ENCODE measurements at regions not wholly inside any gene's neighbourhood (a gene's known extent, or its start where the extent isn't known, plus 50 kb on each side); places are given as distances from the start of the nearest gene placed in this dataset.
"Not testable (repeated sequence)": the region's sequence is repeated elsewhere in the genome, so short reads cannot be mapped to it uniquely, and the experiment has no call there.

DNA sequence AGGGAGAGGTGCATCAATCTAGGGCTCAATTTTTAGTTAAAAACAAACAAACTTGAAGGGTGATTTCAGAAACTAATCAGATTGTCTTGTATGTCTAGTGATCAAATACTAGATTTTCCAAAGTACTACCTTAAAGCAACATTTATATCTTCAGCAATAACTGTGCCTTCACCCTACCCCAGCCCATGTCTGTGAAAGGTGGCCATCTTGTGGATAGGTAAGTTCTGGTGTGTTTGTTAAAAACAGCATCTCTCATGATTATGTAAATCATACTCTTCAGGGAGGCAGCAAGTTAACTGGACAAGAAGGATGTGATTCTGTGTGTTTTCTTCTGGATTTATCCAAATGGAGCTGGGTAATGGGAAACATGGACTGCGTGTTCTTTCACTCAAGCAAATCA, 81.4 kb upstream of the ACSL1 start:
- ATAC-seq, result no peak
- WGBS, 4 donors, result 75 to 100% (median 92%) methylated on average over 1 of the region's 1 CpG
- intact Hi-C loops (cut with DNase I), result loop anchor here in 2 of 10 donors (10.0 kb wide), 2 partner anchors 152 to 162 kb away; no protein-coding TSS in a partner anchor

DNA sequence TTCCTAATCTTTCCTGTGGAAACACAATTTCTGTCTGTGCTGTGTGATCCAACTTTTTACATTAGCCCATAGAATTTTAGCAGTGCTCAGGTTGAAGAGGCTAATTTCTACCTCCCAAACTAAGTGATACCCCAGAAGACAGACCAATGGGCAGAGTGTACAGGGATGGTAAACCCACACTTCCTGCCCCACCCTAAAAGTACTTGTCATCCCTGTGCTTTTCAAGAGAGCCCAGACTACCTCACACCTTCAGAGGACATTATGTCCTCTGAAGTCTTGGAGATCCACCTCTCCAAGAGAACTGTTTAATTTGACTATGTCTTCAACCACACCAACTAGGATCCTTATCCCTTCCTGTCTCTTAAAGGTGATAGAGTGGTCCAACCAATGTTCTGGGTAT, 82.0 kb upstream of the ACSL1 start:
- DNase-seq (no peak), ATAC-seq (peak in 1 of 4 donors; percentile 20)
- Histone ChIP-seq H3K27me3 (no peaks in the 10 kb centered on the region), H3K36me3 (no peaks in the 10 kb centered on the region), H3K4me1 (peaks cover 0 to 4% (median 0%) of the 10 kb centered on the region in 12 donors), H3K4me3 (no peak overlapping the region), H3K9me3 (peaks cover 0 to 13% (median 8%) of the 10 kb centered on the region in 12 donors), H3K27ac (no peak overlapping the region)
- TF ChIP-seq POLR2A (IDR thresholded peaks at IDR 0.05), result no peak
- TF ChIP-seq, protein P1, sequence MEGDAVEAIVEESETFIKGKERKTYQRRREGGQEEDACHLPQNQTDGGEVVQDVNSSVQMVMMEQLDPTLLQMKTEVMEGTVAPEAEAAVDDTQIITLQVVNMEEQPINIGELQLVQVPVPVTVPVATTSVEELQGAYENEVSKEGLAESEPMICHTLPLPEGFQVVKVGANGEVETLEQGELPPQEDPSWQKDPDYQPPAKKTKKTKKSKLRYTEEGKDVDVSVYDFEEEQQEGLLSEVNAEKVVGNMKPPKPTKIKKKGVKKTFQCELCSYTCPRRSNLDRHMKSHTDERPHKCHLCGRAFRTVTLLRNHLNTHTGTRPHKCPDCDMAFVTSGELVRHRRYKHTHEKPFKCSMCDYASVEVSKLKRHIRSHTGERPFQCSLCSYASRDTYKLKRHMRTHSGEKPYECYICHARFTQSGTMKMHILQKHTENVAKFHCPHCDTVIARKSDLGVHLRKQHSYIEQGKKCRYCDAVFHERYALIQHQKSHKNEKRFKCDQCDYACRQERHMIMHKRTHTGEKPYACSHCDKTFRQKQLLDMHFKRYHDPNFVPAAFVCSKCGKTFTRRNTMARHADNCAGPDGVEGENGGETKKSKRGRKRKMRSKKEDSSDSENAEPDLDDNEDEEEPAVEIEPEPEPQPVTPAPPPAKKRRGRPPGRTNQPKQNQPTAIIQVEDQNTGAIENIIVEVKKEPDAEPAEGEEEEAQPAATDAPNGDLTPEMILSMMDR (IDR thresholded peaks at IDR 0.05), result no peak
- intact Hi-C loops (cut with DNase I), result loop anchor here in 2 of 10 donors (10.0 kb wide), 2 partner anchors 153 to 163 kb away; no protein-coding TSS in a partner anchor

More for the DNA sequence above, 81.4 kb upstream of the ACSL1 start:
- Histone ChIP-seq H3K4me3 (no peak overlapping the region), H3K27ac (no peak overlapping the region), H3K36me3 (no peaks in the 10 kb centered on the region), H3K9me3 (peaks cover 0 to 7% (median 2%) of the 10 kb centered on the region in 12 donors), H3K27me3 (no peaks in the 10 kb centered on the region), H3K4me1 (peaks cover 0 to 4% (median 0%) of the 10 kb centered on the region in 12 donors)
- no peak for DNase-seq
- no peak for TF ChIP-seq POLR2A (IDR thresholded peaks at IDR 0.05)
- TF ChIP-seq, protein P1 (IDR thresholded peaks at IDR 0.05), result peak in 2 of 12 donors; percentile 9 to 15

DNA sequence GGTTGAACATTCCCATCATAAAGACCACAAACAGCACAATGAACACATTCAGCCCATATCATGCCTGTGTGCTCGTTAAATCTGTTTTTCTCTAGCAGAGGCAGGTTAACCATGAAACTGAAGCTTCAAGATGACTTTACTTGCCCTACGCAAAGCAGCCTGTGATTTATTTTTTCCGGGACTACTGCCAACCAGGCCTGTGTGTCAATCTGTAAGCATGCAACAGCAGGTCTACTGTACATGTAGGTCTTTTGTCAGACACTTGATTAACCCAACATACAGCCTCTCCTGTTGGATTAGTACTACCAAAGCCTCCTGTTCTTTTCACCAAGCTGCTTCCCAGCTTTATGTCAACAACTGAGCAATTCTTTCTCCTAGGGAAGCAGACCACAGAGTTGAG, 85.5 kb upstream of the ACSL1 start:
- Histone ChIP-seq H3K36me3 (no peaks in the 10 kb centered on the region), H3K4me3 (no peak overlapping the region), H3K4me1 (peaks cover 0 to 4% (median 0%) of the 10 kb centered on the region in 12 donors), H3K27me3 (no peaks in the 10 kb centered on the region), H3K27ac (no peak overlapping the region), H3K9me3 (peaks cover 0 to 28% (median 11%) of the 10 kb centered on the region in 12 donors)
- ATAC-seq (no peak), DNase-seq (no peak)
- TF ChIP-seq, protein P1 (IDR thresholded peaks at IDR 0.05), result no peak
- TF ChIP-seq POLR2A (IDR thresholded peaks at IDR 0.05), result no peak
- intact Hi-C loops (cut with DNase I), result no loop called here
- 27 to 39% (median 36%) methylated on average over 3 of the region's 3 CpGs for WGBS, 4 donors

DNA sequence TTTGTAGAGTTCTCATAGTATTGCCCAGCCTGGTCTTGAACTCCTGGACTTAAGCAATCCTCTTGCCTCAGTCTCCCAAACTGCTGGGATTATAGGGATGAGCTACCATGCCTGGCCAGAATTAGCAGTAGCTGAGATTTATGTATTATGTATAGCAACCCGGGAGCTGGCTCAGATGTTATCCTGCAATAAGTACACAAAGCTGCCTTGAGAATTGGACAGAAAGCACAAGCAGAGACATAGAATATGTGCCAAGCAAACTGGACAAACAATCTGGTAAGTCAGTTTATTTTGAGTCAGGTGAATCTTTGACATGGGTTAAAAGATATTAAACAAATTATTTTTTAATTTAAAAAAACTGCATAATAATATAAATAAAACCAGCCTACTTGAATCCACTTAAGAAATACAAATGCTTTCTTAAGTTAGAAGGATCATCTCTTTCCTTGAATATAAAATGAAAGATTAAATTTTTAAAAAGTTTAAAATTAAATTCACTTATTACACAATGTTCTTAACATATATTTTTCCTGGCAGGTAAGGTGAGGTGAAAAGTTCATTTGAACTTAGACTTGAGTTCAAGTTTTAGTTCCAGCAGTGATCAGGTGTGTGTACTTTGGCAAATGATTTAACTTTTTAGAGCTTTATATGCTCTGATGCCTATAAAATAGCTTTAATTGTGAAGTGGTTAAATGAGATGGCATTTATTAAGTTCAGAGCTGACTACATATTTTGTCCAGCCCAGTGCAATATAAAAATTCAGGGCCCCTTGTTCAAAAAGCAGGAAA, 87.8 kb upstream of the ACSL1 start:
- Histone ChIP-seq H3K27me3 (no peaks in the 10 kb centered on the region), H3K4me3 (no peak overlapping the region), H3K27ac (no peak overlapping the region), H3K36me3 (no peaks in the 10 kb centered on the region), H3K9me3 (peaks cover 0 to 28% (median 11%) of the 10 kb centered on the region in 12 donors), H3K4me1 (no peaks in the 10 kb centered on the region)
- intact Hi-C loops (cut with DNase I), result no loop called here
- 86 to 93% (median 91%) methylated on average over 1 of the region's 1 CpG for WGBS, 4 donors
- ATAC-seq (no peak), DNase-seq (no peak)
- TF ChIP-seq, protein P1 (IDR thresholded peaks at IDR 0.05), result no peak
- TF ChIP-seq POLR2A (IDR thresholded peaks at IDR 0.05), result no peak

DNA sequence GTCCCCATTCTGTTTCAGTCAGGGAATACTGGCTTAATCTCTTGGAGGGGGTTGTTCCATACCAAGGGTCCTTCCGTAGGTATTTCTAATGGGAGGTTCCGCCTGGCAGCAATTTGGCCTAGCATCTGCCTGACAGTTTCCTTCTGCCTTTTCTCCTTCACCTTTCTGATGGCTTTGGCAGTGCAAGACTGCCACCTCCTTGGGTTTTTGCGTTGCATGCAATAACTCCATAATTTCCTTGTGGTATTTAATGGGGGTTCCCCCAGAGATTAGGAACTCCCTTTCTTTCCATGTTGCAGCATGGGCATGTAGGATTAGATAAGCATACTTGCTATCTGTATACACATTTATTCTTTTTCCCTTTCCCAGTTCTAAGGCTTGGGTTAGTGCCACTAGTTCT, 93.0 kb upstream of the ACSL1 start:
- 80 to 91% (median 84%) methylated on average over 3 of the region's 3 CpGs for WGBS, 4 donors
- H3K27me3 ChIP-seq; H3K4me3 ChIP-seq; DNase-seq; ATAC-seq; intact Hi-C loops (cut with DNase I); H3K9me3 ChIP-seq; H3K27ac ChIP-seq; H3K4me1 ChIP-seq; H3K36me3 ChIP-seq: not testable (repeated sequence)

All from heart left ventricle (tissue), 16 donors.